HEK293T (cell line): ENCODE measurements at regions not wholly inside any gene's neighbourhood (a gene's known extent, or its start where the extent isn't known, plus 50 kb on each side); places are given as distances from the start of the nearest gene placed in this dataset.

ENCODE experiments used
- BHLHE40 ChIP-seq: fragments of 450-650 bp; IDR thresholded peaks from 2 replicates; pipeline ENCODE4 v1.6.1; 2016; ENCODE audit warnings: mild to moderate bottlenecking, moderate library complexity, borderline replicate concordance
- FOXK2 ChIP-seq: fragments of 450-650 bp; IDR thresholded peaks from 2 replicates; pipeline ENCODE4 v1.6.1; 2016; ENCODE audit warnings: mild to moderate bottlenecking
- FOXM1 ChIP-seq: fragments of 450-650 bp; IDR thresholded peaks from 2 replicates; pipeline ENCODE4 v1.6.1; 2017; ENCODE audit warnings: mild to moderate bottlenecking, borderline replicate concordance
- HDGF ChIP-seq: fragments of 450-650 bp; IDR thresholded peaks from 2 replicates; pipeline ENCODE4 v1.6.1; 2017; ENCODE audit warnings: antibody characterized with exemption, borderline replicate concordance
- LEF1 ChIP-seq: fragments of 450-650 bp; IDR thresholded peaks from 2 replicates; pipeline ENCODE4 v1.6.1; 2017; ENCODE audit warnings: mild to moderate bottlenecking, borderline replicate concordance
- SP1 ChIP-seq: fragments of 450-650 bp; IDR thresholded peaks from 2 replicates; pipeline ENCODE4 v1.6.1; 2017
- TARDBP ChIP-seq: fragments of 450-650 bp; IDR thresholded peaks from 2 replicates; pipeline ENCODE4 v1.6.1; 2016

- TF ChIP-seq FOXM1 (no peak), SP1 (no peak), HDGF (no peak), LEF1 (no peak), FOXK2 (no peak), BHLHE40 (no peak), TARDBP (no peak)
These were observed 90.5 kb upstream of the KCNK12 start for GRCh38 chr2:47661310-47661709.
